Erythroblast (primary cell): ENCODE measurements at regions not wholly inside any gene's neighbourhood (a gene's known extent, or its start where the extent isn't known, plus 50 kb on each side); places are given as distances from the start of the nearest gene placed in this dataset.

ENCODE experiments used
- GATA1 ChIP-seq: IDR thresholded peaks from 2 replicates; pipeline ENCODE4 v1.6.1; 2011; ENCODE audit warnings: low read depth, mild to moderate bottlenecking, control low read depth, low read length, moderate library complexity
- POLR2A ChIP-seq: IDR thresholded peaks from 2 replicates; pipeline ENCODE4 v1.6.1; 2011; ENCODE audit warnings: mild to moderate bottlenecking, low read length

- TF ChIP-seq POLR2A (no peak), GATA1 (no peak)
Measured at GRCh38 chr7:63927261-63927660, 71.4 kb upstream of the ZNF722 start.
